Endothelial cell of umbilical vein (primary cell): ENCODE measurements at regions not wholly inside any gene's neighbourhood (a gene's known extent, or its start where the extent isn't known, plus 50 kb on each side); places are given as distances from the start of the nearest gene placed in this dataset.

ENCODE experiments used
- BruUV-seq: library from RNA; stranded (reverse); fragments of 400-500 nt; replicated peaks from 2 replicates; lab custom pipeline; 2021; lab: Mats Ljungman, UMichigan
- CTCF ChIA-PET: fragments of 300-600, 350-600 bp; sonication (Branson Sonifier 250); formaldehyde crosslinking; loops from one replicate; lab custom pipeline; 2021; ENCODE audit warnings: antibody characterized with exemption, inconsistent platforms; lab: Charles Lee
- POLR2A ChIA-PET: fragments of 300-600, 350-600 bp; sonication (Branson Sonifier 250); formaldehyde crosslinking; loops from one replicate; lab custom pipeline; 2021; ENCODE audit warnings: antibody characterized with exemption, inconsistent platforms; lab: Charles Lee
- DNase-seq: peaks from one replicate; pipeline ENCODE4 v3.0.0-alpha.2; 2011; ENCODE audit warnings: low read depth, low spot score
- FAIRE-seq: peaks from 2 replicates; lab custom pipeline; 2011; peaks lifted over from hg19 to GRCh38; lab: Jason Lieb, UNC
- H2AFZ ChIP-seq: 2 replicates; pipeline ENCODE4 v1.6.0; 2012; ENCODE audit warnings: low read depth, low read length, control low read depth, inconsistent platforms
- H3K27ac ChIP-seq: 2 replicates; pipeline ENCODE4 v1.5.1; 2011; ENCODE audit warnings: low read depth, mild to moderate bottlenecking, control low read depth, low read length, moderate library complexity; ENCODE audit not compliant: insufficient read depth
- H3K27me3 ChIP-seq, 2 experiments: 2 replicates each; pipeline versions ENCODE4 v1.6.0 to v1.6.1; 2011; ENCODE audit warnings: low read length in 2 of 2, mixed read lengths in 1 of 2; ENCODE audit not compliant: control insufficient read depth in 2 of 2, insufficient read depth in 2 of 2
- H3K36me3 ChIP-seq, 2 experiments: 2 replicates in 1 of 2; 3 replicates in 1 of 2; pipeline ENCODE4 v1.5.1; 2011; ENCODE audit warnings: low read length in 2 of 2, mild to moderate bottlenecking in 1 of 2, moderate library complexity in 1 of 2; ENCODE audit not compliant: control insufficient read depth in 2 of 2, insufficient read depth in 2 of 2; ENCODE audit errors: extremely low read depth in 1 of 2
- H3K4me1 ChIP-seq: 3 replicates; pipeline ENCODE4 v1.5.1; 2011; ENCODE audit warnings: mild to moderate bottlenecking, low read length; ENCODE audit not compliant: control insufficient read depth, insufficient read depth; ENCODE audit errors: extremely low read depth
- H3K4me2 ChIP-seq: 2 replicates; pipeline ENCODE4 v1.6.1; 2011; ENCODE audit warnings: low read length, control low read depth, mixed read lengths; ENCODE audit not compliant: insufficient read depth
- H3K4me3 ChIP-seq, 3 experiments: fragments of 200-600 bp in 1 of 3; sonication (generic), shearing (Covaris generic) in 1 of 3; replicated peaks in 1 of 3; 2 replicates each; pipeline ENCODE4 v1.5.1; 2011 to 2016; ENCODE audit warnings: control low read depth in 3 of 3, low read length in 3 of 3, mild to moderate bottlenecking in 2 of 3, inconsistent platforms in 1 of 3, low read depth in 1 of 3, moderate library complexity in 1 of 3; ENCODE audit not compliant: insufficient read depth in 1 of 3
- H3K79me2 ChIP-seq: 2 replicates; pipeline ENCODE4 v1.6.0; 2012; ENCODE audit warnings: low read length, inconsistent platforms; ENCODE audit not compliant: control insufficient read depth, insufficient read depth
- H3K9ac ChIP-seq: replicated peaks from 2 replicates; pipeline ENCODE3; 2011; ENCODE audit warnings: low read length, control low read depth; ENCODE audit not compliant: insufficient read depth; ENCODE audit errors: extremely low read depth
- H3K9me1 ChIP-seq: replicated peaks from 3 replicates; pipeline ENCODE4 v1.6.0; 2011; ENCODE audit warnings: mild to moderate bottlenecking, low read length; ENCODE audit not compliant: control insufficient read depth, insufficient read depth; ENCODE audit errors: extremely low read depth
- H3K9me3 ChIP-seq: replicated peaks from 2 replicates; pipeline ENCODE4 v1.5.1; 2012; ENCODE audit warnings: low read length, inconsistent platforms; ENCODE audit not compliant: control insufficient read depth, insufficient read depth
- H4K20me1 ChIP-seq: replicated peaks from 2 replicates; pipeline ENCODE3; 2011; ENCODE audit warnings: mild to moderate bottlenecking, low read length; ENCODE audit not compliant: control insufficient read depth, insufficient read depth; ENCODE audit errors: extremely low read depth
- CTCF ChIP-seq, 2 donors: IDR thresholded peaks; 1 replicate in 1 of 2; 2 replicates in 1 of 2; pipeline ENCODE4 v1.5.1; 2011; ENCODE audit warnings: low read length in 2 of 2, mild to moderate bottlenecking in 2 of 2, moderate library complexity in 2 of 2, control low read depth in 1 of 2, inconsistent platforms in 1 of 2, low read depth in 1 of 2; ENCODE audit not compliant: insufficient read depth in 1 of 2; ENCODE audit errors: extremely low read depth in 1 of 2
- EZH2 ChIP-seq: IDR thresholded peaks from 2 replicates; pipeline ENCODE4 v1.6.1; 2012; ENCODE audit warnings: borderline replicate concordance, low read depth, mild to moderate bottlenecking, moderate library complexity, low read length, inconsistent platforms; ENCODE audit not compliant: severe bottlenecking
- FOS ChIP-seq: IDR thresholded peaks from 2 replicates; pipeline ENCODE4 v1.6.1; 2011; ENCODE audit warnings: mild to moderate bottlenecking, low read length, moderate library complexity, borderline replicate concordance; ENCODE audit not compliant: insufficient read depth
- GATA2 ChIP-seq: IDR thresholded peaks from 2 replicates; pipeline ENCODE4 v1.7.0; 2011; ENCODE audit warnings: low read depth, mild to moderate bottlenecking, moderate library complexity, mixed read lengths, low read length; ENCODE audit not compliant: insufficient read length, insufficient read depth
- JUN ChIP-seq: IDR thresholded peaks from 2 replicates; pipeline ENCODE4 v1.6.1; 2011; ENCODE audit warnings: borderline replicate concordance, low read depth; ENCODE audit not compliant: insufficient read length, insufficient read depth
- MAX ChIP-seq: IDR thresholded peaks from 2 replicates; pipeline ENCODE4 v1.6.1; 2011; ENCODE audit not compliant: insufficient read depth, insufficient read length
- MYC ChIP-seq: IDR thresholded peaks from one replicate; pipeline ENCODE4 v1.6.1; 2011; ENCODE audit warnings: mild to moderate bottlenecking, low read depth, low read length
- POLR2A ChIP-seq: IDR thresholded peaks from 2 replicates; pipeline ENCODE4 v1.6.1; 2012; ENCODE audit warnings: low read depth, mild to moderate bottlenecking, control low read depth, low read length
- POLR2AphosphoS5 ChIP-seq: IDR thresholded peaks from 2 replicates; pipeline ENCODE4 v1.6.1; 2012; ENCODE audit warnings: low read depth, mild to moderate bottlenecking, control low read depth, low read length, moderate library complexity; ENCODE audit not compliant: insufficient read depth
- dilution Hi-C: fragments of 300-500 bp; cut with MboI; formaldehyde crosslinking; loops from one replicate; pipeline ENCODE4 v1.15.0; 2019; ENCODE audit warnings: low sequenced_read_pairs; ENCODE audit not compliant: extremely low pct_ligation_motif_present
- intact Hi-C: fragments of 100-400 bp; cut with micrococcal nuclease; formaldehyde crosslinking; loops from one replicate; pipeline ENCODE4 v1.10.0; 2022

- H3K9ac ChIP-seq: no peak overlapping the region
- H3K9me1 ChIP-seq: no peaks in the 10 kb centered on the region
- no peak overlapping the region for H3K27ac ChIP-seq
- H3K4me2 ChIP-seq: no peak overlapping the region
- no peaks in the 10 kb centered on the region for H3K4me1 ChIP-seq
- no peak overlapping the region for H2AFZ ChIP-seq
- dilution Hi-C loops (no loop called here), intact Hi-C loops (no loop called here)
- no peaks in the 10 kb centered on the region for H3K79me2 ChIP-seq
- no peak for TF ChIP-seq FOS
- no peak for TF ChIP-seq CTCF (IDR thresholded peaks at IDR 0.05; ENCODE audit: extremely low read depth in 1 of 2, insufficient read depth in 1 of 2, low read depth in 1 of 2, low read length in 2 of 2)
- no peak for TF ChIP-seq MYC
- TF ChIP-seq POLR2A: no peak
- TF ChIP-seq EZH2: no peak
- no peak for TF ChIP-seq GATA2
- no peak for TF ChIP-seq POLR2AphosphoS5
- TF ChIP-seq MAX: no peak
- TF ChIP-seq JUN: no peak
- no peaks in the 10 kb centered on the region for H3K27me3 ChIP-seq
- no peaks in the 10 kb centered on the region for H4K20me1 ChIP-seq
- H3K4me3 ChIP-seq: no peak overlapping the region
- no TSS peak for BruUV-seq
- DNase-seq (no peak), FAIRE-seq (no peak)
- CTCF ChIA-PET: no interaction called here
- H3K9me3 ChIP-seq: no peaks in the 10 kb centered on the region
- H3K36me3 ChIP-seq: no peaks in the 10 kb centered on the region
- POLR2A ChIA-PET: no interaction called here
These were observed 51.3 kb upstream of the VIPR2 start for GRCh38 chr7:159195946-159196345.
